HG02678 (cell line): ENCODE measurements at regions not wholly inside any gene's neighbourhood (a gene's known extent, or its start where the extent isn't known, plus 50 kb on each side); places are given as distances from the start of the nearest gene placed in this dataset.

Source experiments
- ATAC-seq: cut with Tn5 transposase; IDR thresholded peaks from one replicate; pipeline ENCODE4 v1.9.1; 2021; ENCODE audit warnings: mild to moderate bottlenecking, moderate library complexity; ENCODE audit not compliant: unreplicated experiment

GRCh38 chr16:73251608-73252007 lies 203.7 kb upstream of the ZFHX3 start:
- no peak for ATAC-seq

GRCh38 chr16:73248316-73248715 lies 200.4 kb upstream of the ZFHX3 start:
- no peak for ATAC-seq

GRCh38 chr16:73240920-73241319 lies 193.0 kb upstream of the ZFHX3 start:
- ATAC-seq = no peak

GRCh38 chr16:73237601-73238000 lies 189.7 kb upstream of the ZFHX3 start:
- no peak for ATAC-seq

GRCh38 chr16:73234496-73234895 lies 186.6 kb upstream of the ZFHX3 start:
- no peak for ATAC-seq

GRCh38 chr16:73233846-73234424 lies 186.0 kb upstream of the ZFHX3 start:
- ATAC-seq = no peak

- no peak for ATAC-seq
Measured at GRCh38 chr16:73233329-73233765, 185.4 kb upstream of the ZFHX3 start.

GRCh38 chr16:73232555-73233328 lies 184.8 kb upstream of the ZFHX3 start:
- ATAC-seq = no peak

- no peak for ATAC-seq
Measured at GRCh38 chr16:73231944-73232554, 184.1 kb upstream of the ZFHX3 start.

- no peak for ATAC-seq
Measured at GRCh38 chr16:73231379-73231778, 183.5 kb upstream of the ZFHX3 start.

GRCh38 chr16:73230651-73231050 lies 182.7 kb upstream of the ZFHX3 start:
- ATAC-seq = no peak

- no peak for ATAC-seq
Measured at GRCh38 chr16:73228649-73229048, 180.7 kb upstream of the ZFHX3 start.

- ATAC-seq = no peak
Measured at GRCh38 chr16:73226675-73227074, 178.7 kb upstream of the ZFHX3 start.

- ATAC-seq = no peak
Measured at GRCh38 chr16:73225983-73226382, 178.1 kb upstream of the ZFHX3 start.

GRCh38 chr16:73220836-73221235 lies 172.9 kb upstream of the ZFHX3 start:
- ATAC-seq = no peak

- ATAC-seq = no peak
Measured at GRCh38 chr16:73219176-73219575, 171.2 kb upstream of the ZFHX3 start.

- no peak for ATAC-seq
Measured at GRCh38 chr16:73217654-73218053, 169.7 kb upstream of the ZFHX3 start.

- no peak for ATAC-seq
Measured at GRCh38 chr16:73216932-73217331, 169.0 kb upstream of the ZFHX3 start.

GRCh38 chr16:73215678-73216377 lies 167.9 kb upstream of the ZFHX3 start:
- no peak for ATAC-seq

GRCh38 chr16:73214825-73215677 lies 167.1 kb upstream of the ZFHX3 start:
- no peak for ATAC-seq
